ENCODE measurements at regions not wholly inside any gene's neighbourhood (a gene's known extent, or its start where the extent isn't known, plus 50 kb on each side); places are given as distances from the start of the nearest gene placed in this dataset.

GRCh38 chr13:111629016-111629415, 308.6 kb downstream of the TEX29 start (continued):
- TF ChIP-seq AR (CRISPR knock-in tag; IDR thresholded peaks at IDR 0.05) (no peak), ZNF281 (CRISPR knock-in tag; IDR thresholded peaks at IDR 0.05) (no peak), JUN (CRISPR knock-in tag; IDR thresholded peaks at IDR 0.05) (no peak)

GRCh38 chr13:111629457-111629856, 309.0 kb downstream of the TEX29 start:
- H3K27ac Mint-ChIP-seq, result no peak overlapping the region
- CTCF ChIA-PET, result interaction anchor here (1.5 to 1.8 kb wide), 2 partner anchors 124 to 815 kb away, joined by 5 to 16 read pairs; no protein-coding TSS in a partner anchor
- peaks cover 4% of the 10 kb centered on the region; the same call in 1 of the 2 replicates for H3K9me3 Mint-ChIP-seq
- DNase-seq (ENCODE audit: low spot score), result no peak
- POLR2A ChIA-PET, result no interaction called here
- no peak for ATAC-seq
- H3K27me3 Mint-ChIP-seq (ENCODE audit: low read depth), result no peaks in the 10 kb centered on the region
- no peak overlapping the region for H3K4me3 Mint-ChIP-seq
- no peaks in the 10 kb centered on the region for H3K36me3 Mint-ChIP-seq
- TF ChIP-seq SOX15 (CRISPR knock-in tag; IDR thresholded peaks at IDR 0.05), result no peak
- no peak for TF ChIP-seq MAX (CRISPR knock-in tag; IDR thresholded peaks at IDR 0.05)
- no peak for TF ChIP-seq CREM (CRISPR knock-in tag; IDR thresholded peaks at IDR 0.05)
- no peak for TF ChIP-seq ZNF532 (CRISPR knock-in tag; IDR thresholded peaks at IDR 0.05; ENCODE audit: borderline replicate concordance)
- no peak for TF ChIP-seq ZNF416 (CRISPR knock-in tag; IDR thresholded peaks at IDR 0.05)
- peaks cover 31% of the 10 kb centered on the region for H3K4me1 Mint-ChIP-seq

GRCh38 chr13:111629926-111630325, 309.5 kb downstream of the TEX29 start:
- no peak for ATAC-seq
- Mint-ChIP-seq H3K36me3 (no peaks in the 10 kb centered on the region), H3K27me3 (ENCODE audit: low read depth) (no peaks in the 10 kb centered on the region), H3K9me3 (peaks cover 3% of the 10 kb centered on the region; the same call in 1 of the 2 replicates), H3K4me1 (peaks cover 35% of the 10 kb centered on the region), H3K4me3 (no peak overlapping the region), H3K27ac (no peak overlapping the region)
- ChIA-PET POLR2A (no interaction called here), CTCF (interaction anchor here (0.6 to 1.8 kb wide), 6 partner anchors 9 to 814 kb away, joined by 3 to 16 read pairs (median 4); no protein-coding TSS in a partner anchor)
- DNase-seq (ENCODE audit: low spot score), result no peak
- TF ChIP-seq E2F5 (CRISPR knock-in tag; IDR thresholded peaks at IDR 0.05), result no peak
- TF ChIP-seq ATF1 (CRISPR knock-in tag; IDR thresholded peaks at IDR 0.05), result no peak
- no peak for TF ChIP-seq IRF2 (CRISPR knock-in tag; IDR thresholded peaks at IDR 0.05; ENCODE audit: borderline replicate concordance, low read depth)
- no peak for TF ChIP-seq ZBTB43 (CRISPR knock-in tag; IDR thresholded peaks at IDR 0.05)
- no peak for TF ChIP-seq USF1 (CRISPR knock-in tag; IDR thresholded peaks at IDR 0.05)
- no peak for TF ChIP-seq GABPB1 (CRISPR knock-in tag; IDR thresholded peaks at IDR 0.05)
- no peak for TF ChIP-seq TP53 (CRISPR knock-in tag; IDR thresholded peaks at IDR 0.05)
- no peak for TF ChIP-seq ZNF396 (CRISPR knock-in tag; IDR thresholded peaks at IDR 0.05; ENCODE audit: borderline replicate concordance)
- TF ChIP-seq ZNF138 (CRISPR knock-in tag; conservative IDR thresholded peaks at IDR 0.05), result no peak
- no peak for TF ChIP-seq SMAD4 (CRISPR knock-in tag; IDR thresholded peaks at IDR 0.05)
- TF ChIP-seq ESRRA (CRISPR knock-in tag; IDR thresholded peaks at IDR 0.05; ENCODE audit: borderline replicate concordance), result no peak
- no peak for TF ChIP-seq ELF4 (CRISPR knock-in tag; IDR thresholded peaks at IDR 0.05; ENCODE audit: low read depth)
- TF ChIP-seq EMX1 (CRISPR knock-in tag; IDR thresholded peaks at IDR 0.05), result no peak
- no peak for TF ChIP-seq FOXP1 (CRISPR knock-in tag; IDR thresholded peaks at IDR 0.05; ENCODE audit: borderline replicate concordance)

All from WTC11 (cell line).